SHP77 treated with DMSO at 0.1 percent for 48 hours (cell line): ENCODE measurements at regions not wholly inside any gene's neighbourhood (a gene's known extent, or its start where the extent isn't known, plus 50 kb on each side); places are given as distances from the start of the nearest gene placed in this dataset.

Experiments used
- DNase-seq: peaks from one replicate; lab custom pipeline; 2025; lab: John Stamatoyannopoulos, UW

DNA sequence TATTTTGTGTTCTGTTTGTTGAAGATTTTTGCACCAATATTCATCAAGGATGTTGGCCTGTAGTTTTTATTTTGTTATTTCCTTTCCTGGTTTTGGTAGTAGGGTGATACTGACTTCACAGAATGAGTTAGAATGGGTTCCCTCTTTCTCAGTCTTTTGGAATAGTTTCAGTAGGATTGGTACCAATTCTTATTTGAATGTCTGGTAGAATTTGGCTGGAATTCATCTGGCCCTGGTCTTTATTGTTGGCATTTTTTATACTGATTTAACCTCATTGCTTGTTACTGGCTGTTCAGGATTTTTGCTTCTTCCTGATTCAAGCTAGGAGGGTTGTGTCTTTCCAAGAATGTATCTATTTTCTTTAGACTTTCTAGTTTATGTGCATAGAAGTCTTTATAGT lies 263.7 kb downstream of the SOX11 start:
- no peak for DNase-seq

DNA sequence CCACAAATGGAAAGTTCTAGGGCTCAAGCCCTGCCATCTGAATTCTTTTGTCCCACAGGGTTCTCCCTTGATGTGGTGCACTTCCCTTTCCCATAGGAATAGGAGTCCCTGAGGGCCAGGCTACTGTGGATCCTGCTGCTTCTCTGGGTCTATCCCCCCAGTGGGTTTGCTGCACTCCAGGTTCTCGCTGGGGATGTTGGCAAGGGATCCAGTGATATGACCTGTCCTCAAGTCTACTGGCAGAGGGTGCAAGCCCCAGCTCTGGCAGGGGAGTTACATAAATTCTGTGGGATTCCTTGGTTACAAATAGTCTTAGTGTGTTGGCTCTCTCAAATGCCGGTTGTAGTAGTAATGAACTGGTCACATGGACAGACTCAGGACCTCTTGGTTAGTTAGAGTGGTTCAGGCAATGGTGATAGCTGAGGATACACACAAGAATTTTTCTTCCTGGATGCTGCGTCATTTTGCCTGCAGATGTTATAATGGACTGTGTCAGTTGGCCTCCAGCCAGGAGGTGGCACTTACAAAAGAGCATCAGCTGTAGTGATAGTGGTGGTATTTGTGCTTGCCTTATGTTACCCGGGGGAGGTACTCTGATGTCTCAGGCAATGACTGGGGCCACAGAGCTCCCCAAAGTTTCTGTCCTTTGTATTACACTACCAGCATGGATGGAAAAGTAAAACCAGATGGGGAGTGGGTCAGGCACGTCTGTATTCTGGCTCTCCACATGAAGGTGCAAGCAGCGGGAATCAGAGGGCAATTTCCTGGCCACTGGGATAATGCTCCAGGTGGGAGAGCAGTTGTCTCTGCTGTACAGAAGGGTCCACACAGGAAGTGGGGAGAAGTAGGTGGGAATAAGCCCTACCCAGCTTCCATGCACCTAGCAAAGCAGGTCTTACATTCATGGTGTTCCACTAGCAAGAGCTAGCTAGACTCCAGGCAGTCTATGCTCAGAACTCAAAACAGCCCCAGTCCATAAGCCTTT lies 267.9 kb downstream of the SOX11 start:
- DNase-seq = peak; percentile 84

DNA sequence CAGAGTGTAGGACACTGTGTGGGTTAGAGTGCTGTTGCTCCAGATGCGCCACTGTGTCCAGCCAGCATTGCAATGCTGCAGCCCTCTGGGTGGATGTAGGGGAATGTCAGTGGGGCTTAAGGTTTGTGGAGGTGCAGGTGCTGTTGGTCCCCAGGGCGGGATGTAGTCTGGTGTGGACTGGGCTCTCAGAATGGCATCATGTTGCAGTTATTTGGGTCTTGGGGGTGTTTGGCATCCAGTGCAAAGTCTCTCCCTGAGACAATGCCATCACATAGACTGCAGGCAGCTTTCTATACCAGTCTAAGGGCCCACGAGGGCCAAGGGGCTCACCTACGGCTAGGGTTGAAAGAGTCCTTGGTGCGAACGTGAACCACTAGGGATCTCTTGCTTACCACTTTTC lies 275.3 kb downstream of the SOX11 start:
- no peak for DNase-seq

DNA sequence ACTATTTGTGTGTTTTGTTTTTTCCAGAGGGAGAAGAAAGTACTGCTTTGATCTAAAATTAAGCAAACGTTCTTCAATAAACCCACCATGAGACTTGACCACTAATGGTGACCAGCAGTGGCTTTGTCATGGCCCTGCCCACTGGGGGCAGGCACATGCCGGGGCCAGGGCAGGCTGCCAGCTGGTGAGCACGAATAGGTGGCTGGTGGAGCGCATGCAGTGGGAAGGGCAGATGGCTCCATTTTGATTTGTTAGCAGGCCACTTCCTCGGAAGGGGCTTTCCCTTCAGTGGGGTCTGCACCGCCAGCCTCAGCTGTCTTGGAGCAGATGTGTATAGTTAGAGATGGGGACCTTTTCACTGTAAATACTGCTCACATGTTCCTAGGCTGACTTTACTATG lies 277.1 kb downstream of the SOX11 start:
- no peak for DNase-seq

DNA sequence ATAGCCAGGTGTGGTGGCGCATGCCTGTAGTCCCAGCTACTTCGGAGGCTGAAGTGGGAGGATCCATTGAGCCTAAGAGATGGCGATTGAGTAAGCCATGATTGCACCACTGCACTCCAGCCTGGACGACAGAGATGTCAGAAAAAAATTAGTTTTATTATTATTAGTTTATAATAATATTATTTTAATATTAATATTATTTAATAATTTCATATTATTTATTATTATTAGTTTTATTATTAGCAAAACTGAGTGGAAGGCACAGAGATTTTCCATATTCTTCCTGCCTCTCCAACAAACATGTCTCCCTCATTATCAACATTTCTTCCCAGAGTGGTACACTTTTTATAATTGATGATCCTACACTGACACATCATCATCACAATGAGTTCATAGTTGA lies 278.2 kb downstream of the SOX11 start:
- DNase-seq = no peak

DNA sequence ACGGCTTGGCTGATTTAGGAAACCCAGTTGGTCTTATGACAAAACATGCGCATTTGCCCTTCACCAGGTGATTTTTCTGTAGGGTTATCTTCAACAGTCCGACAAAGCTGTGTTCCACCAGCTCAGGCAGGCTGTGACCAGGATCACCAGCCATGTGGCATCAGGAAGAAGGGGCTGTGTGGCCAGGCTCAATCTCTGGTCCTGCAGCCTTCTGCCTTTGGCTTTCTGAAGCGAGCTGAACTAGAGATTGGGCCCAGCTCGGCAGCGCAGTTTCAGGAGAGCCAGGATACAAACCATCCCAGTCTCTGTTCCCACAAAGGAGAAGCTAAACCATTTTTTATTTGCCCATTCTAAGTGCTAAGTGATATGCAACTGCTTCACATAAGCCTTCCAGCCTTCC lies 282.3 kb downstream of the SOX11 start:
- DNase-seq = no peak

DNA sequence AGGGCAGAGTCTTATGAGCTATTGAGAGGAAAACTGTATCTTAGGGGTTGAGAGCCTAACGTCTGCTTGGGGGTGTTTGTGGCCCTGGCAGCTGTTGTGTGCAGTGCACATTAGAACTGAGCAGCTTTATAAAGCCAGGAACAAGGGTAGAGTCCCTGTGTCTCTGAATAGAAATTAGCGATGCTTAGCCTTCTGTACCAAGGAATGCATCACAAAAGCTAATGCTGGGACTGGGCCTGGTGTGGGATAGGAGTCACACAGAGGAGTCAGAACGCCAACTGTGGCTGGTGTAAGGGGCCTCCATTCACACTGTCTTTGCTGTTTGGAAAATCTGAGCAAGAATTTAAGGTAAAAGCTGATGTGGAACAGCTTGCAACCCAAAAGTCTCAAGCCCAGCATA lies 283.2 kb downstream of the SOX11 start:
- DNase-seq = no peak

DNA sequence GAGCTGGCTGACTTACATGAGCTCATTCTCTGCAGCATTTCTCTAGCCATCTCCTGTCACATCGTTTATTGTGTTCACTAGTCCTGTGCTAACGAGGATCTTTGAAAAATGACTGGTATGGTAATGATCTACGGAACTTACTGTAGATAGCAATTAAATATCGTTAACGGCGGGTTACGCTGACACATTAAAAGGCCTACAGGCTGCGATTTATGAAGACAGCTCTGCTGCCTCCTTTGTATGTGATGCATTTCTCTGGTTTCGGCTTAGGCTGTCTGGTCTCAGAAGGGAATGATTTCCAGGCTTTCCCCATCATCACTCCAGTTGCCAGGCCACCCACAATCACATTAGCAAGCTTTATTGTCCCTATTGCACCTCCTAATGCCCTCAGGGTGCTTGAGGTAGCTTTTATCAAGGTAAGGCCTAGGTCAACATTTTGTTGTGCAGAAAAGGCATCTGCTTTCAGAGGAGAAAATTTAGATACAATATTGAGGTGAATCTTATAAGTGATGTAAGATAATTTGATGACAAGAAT lies 284.4 kb downstream of the SOX11 start:
- no peak for DNase-seq

DNA sequence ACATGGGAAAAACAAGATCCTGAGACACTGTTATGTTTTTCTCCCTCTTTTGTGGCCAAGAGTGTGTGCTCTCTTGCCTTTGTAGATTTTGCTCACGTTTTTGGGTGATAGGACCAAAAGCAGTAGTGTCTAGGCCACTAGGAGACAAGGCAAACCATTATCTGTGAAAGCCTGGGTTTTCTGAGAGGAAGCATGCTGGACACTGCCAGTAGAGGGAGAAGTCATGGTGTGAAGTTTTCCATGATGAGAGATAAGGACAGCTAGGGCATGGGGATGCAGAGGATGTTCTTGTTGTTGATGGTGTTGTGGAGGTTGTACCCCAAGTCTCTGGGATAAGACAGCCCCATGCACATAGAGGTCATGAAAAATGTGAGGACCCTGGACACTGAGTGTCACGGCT lies 285.3 kb downstream of the SOX11 start:
- DNase-seq = no peak

DNA sequence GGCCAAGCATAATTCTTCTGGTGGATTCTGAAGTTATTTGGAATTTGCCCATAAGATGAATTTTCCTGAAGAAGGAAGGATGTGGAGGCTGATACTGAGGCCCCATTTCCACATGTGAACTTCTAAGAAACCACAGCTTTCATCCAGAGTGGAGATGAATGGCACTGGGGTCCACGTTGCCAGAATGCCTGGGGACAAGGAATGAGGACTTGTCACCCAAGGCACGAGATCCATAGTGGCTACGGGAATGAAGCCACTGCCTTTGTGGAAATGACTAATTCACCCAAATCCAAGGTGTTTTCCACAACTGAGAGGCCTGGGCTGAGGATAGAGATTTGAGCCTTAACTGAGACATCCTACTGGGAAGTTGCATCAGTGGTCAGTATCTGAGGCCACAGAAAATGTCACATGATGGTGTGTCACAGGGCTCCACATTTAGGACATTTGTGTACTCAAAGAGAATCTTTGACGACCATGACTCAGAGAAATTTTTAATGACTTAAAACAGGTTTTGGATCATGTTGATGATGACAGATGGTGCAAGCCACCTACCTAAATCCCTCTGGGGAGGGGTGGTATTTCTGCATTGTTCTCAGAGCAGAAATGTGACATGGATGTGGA lies 286.1 kb downstream of the SOX11 start:
- DNase-seq = no peak

DNA sequence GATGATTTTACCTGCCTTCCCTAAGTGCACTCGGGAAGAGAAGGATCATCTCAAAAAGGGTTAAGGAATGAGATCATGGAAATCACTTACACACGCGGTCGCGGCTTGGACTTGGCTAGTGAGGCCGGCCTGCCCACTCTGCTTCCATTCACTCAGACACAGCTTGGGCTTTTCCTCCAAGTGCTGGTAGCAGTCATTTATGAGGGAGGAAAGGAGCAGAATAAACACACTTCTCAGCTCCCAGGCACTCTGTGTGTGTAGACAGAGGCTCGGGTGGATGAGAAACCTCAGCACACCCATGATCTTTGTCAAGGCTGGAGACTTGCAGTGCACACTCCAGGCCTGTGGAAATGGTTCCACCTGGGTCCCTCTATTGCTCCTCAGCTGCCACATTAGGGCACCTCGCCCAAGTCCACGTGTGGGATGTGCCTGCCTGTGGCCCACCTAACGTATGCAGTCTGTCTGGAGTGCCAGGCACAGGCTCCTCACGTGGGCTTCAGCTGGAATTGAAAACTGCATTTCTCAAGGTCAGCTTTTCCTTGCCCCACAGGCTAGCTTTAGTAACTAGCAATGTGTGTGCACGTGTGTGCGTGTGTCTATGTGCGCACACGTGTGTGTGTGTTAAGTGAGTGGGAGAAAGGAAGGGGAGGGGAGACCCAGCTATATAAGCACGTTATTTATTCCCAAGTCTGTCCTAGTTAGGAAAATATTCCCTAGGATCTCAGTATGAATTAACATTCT lies 288.4 kb downstream of the SOX11 start:
- DNase-seq = no peak

DNA sequence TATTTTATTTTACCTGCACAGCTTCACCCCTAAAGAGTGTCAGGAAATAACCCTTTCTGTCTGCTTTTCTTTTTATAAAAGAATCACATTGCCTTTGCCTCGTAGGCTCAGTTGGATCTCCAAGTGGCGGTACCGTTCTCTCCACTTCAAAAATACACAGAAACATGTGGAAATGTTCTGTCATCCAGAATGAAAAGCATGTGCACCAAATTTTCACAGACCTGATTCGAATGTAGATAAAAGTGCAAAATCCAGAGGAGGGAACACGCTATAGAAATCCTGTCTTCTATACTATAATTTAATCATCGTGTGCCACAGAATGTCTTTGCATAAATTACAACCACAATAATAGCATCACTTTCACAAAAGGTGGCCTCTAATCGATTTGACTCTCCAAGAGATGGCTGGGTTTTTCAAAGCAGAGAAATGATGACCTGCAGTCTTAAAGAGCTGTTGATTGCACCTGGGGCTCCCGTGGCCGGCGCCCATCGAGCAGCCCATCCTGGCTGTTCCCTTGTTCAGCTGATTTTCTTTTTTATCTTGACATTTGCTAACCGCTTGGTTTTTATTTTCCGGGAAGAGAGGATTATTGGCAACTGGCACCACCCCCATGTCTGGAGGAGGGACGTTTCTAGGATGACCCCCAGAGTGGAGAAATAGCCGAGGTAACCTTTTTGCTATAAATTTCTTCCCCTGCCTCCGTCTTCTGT lies 290.2 kb downstream of the SOX11 start:
- no peak for DNase-seq

DNA sequence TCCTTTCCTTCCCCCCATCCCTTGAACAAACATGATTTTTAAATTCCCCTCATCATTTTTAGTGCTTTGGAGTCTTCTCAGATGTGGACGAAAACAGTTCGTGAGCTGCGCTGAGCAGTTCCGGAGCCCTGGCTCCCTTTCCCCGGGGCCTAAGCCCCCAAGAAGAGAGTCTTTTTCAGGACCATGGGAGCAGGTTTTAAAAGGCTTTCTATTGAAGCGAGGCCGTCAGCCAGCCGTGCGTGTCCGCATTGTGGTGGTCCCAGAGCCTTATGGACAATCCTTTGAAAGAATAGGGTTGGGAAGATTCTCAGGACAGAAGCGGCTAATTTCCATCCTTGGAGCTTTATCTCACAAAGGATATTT lies 290.7 kb downstream of the SOX11 start:
- DNase-seq = no peak

DNA sequence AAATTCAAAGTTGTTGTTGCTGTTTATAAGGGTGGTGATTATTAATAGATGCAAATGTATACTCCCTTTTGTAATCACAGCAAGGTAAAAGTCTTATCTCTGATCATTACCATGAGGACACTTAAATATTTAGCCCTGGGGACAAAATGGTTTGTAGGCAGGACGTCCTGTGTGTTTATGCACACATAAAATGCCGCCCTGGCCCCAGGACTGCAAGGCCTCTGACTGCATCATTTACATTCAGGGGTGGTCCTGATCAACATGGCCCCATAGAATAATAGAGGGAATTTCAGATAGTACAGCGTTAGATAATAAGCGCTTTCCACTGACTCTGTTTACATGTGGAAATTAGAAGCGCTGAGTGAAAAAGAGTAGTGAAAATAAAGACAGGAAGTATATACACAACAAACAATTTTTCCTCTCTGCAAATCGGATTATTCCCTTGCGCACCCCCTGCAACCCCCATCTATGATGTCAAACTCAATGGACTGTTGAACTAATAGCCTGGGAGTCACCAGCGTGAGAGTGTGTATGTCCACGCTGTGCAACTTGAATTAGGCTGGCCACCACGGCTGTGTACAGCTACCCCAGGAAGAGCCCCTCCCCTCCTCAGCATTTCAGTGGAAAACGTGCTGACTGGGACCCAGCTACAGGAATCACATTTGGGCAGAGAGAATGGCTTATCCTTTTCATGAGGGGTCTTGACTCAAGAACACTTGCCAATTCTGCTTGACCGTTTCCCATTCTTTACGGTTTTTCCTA lies 291.5 kb downstream of the SOX11 start:
- DNase-seq = no peak

DNA sequence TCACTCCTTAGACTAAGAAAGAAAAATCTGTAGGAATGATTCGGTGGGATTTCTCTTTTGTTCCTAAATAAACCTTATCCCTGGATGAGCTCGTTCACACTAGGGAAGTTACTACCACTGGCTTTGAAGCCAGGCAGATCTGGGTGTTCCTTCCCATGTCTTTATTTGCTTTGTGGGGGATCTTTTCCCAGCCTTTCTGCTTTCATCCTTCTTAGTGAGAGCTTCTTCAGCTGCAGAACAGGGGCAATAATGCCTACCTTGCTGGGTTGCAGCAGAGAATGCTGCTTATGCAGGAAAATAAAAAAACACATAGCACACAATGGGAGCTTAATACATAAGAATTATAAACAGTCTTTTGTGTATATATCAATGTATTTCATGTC lies 292.1 kb downstream of the SOX11 start:
- no peak for DNase-seq

DNA sequence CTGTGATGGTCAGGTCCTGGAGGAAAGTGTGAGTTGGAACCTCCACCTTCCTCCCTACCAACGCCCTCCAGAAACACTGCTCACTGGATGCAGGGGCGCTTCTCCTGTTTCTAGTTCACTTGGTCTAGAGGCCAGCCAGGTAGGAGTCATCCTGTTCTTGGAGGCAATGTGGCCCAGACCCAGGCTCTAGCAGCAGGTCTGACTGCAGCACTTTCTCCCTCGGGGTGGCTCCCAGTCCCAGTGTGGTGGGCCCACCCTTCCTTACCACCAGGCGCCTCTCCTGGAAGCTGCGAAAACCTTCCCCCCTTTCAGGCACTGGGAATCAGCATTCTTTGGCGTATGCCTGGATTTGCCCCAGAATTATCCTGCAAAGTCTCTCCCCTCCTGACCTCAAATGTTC lies 292.8 kb downstream of the SOX11 start:
- DNase-seq = no peak

DNA sequence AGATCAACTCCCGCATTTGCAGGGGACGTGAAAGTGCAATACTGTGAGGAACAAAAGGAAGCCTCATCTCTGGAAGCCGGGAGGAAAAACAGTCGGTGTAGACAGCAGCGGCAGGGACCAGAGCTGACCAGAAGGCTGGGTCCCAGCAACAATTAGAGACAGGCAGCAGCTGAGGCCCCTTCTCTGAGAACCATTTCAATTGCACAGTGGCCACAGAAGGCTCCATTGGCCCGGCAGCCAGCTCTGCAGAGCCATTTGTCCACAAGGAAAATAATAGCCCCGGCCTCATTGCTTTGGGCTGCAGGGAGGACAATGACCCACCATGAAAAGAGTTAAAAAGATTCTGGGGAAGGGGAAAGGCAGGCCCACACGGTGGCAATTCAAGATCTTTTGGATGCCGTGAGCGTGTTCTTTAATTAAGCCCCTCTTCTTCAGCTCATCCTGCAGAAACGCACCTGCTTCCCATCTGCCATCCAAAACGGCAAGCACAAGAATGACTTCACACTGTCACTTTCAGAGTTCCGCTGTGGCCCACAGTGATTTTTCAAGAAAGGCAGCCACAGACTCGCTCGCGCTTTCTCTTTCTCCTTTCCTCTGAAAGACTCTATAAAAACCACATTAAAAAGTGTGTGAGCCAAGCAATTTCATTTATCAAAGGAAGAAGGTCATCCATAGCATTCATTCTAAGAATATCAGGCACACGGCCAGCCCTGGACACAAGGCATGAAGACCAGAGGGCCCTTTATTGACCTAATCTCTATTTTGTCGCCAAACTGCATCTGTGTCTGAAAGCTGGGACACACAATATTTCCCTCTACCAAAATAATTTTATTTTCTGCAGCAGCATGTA lies 293.6 kb downstream of the SOX11 start:
- no peak for DNase-seq

DNA sequence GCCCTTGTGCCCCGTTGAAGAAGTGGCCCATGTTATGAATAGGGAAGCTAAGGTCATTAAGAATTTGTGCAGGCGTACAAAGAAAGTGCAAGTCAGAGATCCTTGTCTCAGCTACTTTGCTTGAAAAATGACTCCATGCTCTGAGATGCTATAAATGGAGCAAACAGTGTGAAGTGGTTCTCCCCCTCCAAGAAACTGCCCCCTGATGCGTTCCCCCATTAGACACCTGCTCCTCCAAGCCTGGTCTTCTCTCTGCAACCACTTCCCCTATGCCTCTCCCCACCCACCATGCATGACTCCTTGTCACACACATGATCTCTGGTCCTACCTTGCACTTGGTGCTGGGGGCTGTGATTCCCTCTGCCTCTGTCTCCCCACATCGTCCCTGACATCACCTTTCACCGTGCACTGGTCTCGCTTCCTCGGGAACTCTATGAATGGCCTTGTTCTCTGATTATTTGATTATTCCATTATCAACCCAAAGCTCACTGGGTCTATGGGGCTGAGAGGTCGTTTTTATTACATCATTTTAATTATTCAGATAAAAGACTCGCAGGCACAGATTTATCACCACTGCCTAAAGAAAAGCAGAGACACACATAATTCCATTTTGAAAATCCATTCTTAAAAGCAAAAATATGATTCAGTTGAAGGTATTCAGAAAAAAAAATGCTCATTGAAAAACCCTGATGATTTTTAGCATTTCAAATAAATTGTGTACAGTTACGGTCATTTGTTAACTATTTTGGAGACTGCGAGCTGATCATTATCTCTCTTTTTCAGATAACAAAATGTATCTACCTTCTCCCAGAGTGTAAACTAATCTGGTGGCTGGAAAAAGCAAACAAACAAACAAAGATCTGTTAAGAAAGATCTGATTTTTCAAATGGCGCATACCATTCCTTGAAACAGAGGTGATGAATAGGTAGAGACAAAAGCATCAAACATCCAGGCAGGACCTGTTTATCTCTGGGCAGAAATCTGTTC lies 294.9 kb downstream of the SOX11 start:
- DNase-seq = no peak

DNA sequence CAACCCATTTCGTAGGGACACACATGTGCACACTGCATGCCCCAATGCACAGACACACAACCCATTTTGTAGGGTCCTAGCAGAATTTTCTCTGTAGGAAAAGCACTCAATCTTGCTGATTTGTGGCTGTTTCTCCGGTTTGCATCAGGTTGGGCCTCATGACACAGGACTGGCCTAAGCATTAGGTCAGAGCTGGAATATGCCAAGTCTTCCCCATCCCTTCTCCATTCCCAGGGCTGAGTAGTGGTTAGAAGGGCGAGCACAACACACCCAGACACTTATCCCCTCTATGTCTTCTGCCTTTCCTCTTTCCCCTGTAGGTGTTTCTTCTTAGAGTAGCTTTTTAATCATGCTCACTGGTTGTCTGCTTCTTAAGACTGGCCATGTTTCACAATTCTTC lies 295.9 kb downstream of the SOX11 start:
- DNase-seq = no peak
